Stimulated activated CD8-positive, alpha-beta memory T cell treated with anti-CD3 and anti-CD28 coated beads, Interleukin-7, amount 100 ng/mL, for 48 hours (primary cell): ENCODE measurements at regions not wholly inside any gene's neighbourhood (a gene's known extent, or its start where the extent isn't known, plus 50 kb on each side); places are given as distances from the start of the nearest gene placed in this dataset.

ENCODE experiments used
- DNase-seq, 2 donors: peaks; one replicate each; pipeline ENCODE4 v3.0.0-alpha.2; 2020; ENCODE audit warnings: low read depth in 1 of 2; ENCODE audit errors: extremely low read depth in 1 of 2

GRCh38 chr2:234438305-234438977, 58.4 kb downstream of the ARL4C start:
- DNase-seq, result no peak

DNA sequence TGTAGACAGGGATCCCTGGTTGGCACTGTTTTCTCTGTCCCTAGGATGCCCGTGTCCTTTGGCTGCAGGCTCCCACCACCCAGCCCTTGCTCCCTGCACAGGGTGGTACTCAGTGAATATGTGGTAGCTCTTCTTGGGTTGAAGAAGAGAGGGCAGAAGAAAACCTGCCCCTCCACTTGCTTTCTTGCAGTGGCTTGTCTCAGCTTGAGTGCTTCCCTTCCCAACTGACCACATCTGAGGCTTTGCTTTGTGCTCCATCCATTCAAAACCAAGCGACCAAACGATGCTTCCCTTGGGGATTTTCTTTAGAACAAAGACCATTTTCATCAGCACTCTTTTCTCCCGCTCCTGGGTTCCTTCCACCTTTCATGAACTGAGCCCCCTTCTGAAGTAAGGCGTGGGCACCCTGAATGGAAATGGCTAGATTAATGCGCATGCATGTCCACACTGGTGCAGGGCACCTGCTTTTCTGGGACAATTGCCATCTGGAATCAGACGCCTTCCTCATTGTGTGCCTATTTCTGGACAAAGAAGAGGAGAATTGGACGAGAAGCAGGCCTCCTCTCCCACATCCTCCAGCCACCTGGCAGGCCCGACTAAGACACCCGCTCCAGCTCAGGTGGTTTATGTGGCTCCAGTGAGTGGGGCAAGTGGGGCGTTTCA, 59.1 kb downstream of the ARL4C start:
- no peak for DNase-seq

- DNase-seq, result no peak
Measured at GRCh38 chr2:234436482-234436837, 60.4 kb downstream of the ARL4C start.

GRCh38 chr2:234435836-234436481, 60.9 kb downstream of the ARL4C start:
- DNase-seq, result no peak

DNA sequence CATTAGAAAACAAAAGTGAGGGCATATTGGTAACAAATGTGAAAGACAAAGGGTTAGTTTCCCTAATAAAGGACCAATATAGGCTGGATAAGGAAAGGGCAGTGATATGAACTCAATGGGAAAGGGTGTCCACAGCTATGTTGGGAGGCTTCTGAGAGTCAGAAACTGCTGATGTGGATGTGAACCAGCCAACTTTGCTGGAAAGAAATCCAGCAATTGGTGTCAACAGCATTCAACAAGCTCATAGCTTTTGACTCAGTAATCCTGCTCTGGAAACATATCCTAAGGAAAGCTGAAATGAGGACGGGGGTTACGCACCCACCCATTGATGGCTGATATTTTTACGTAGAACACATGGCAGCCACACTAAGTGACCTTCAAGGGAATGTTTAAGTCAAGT, 63.7 kb downstream of the ARL4C start:
- no peak for DNase-seq

- DNase-seq, result no peak
Measured at GRCh38 chr2:234430871-234431270, 66.0 kb downstream of the ARL4C start.

DNA sequence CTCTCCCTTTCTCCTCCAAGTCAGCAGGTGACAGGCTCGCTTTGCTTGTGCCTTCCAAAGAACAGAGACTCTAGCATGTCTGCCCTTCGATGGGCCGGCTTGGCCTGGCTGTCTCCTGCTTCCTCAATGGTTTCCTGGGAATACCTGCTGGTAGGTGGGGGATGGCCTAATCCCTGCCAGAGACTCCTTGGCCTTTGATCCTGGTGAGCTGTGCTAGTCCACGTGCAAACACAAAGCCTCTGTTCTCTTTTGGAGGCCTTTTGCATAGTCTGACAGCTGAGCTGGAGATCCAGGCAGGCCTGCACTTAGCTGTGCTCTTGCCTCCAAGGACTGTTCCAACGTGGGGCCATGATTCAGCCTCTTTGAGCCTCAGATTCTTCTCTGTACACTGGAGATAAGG, 67.6 kb downstream of the ARL4C start:
- no peak for DNase-seq

GRCh38 chr2:234427081-234428061, 69.5 kb downstream of the ARL4C start:
- DNase-seq, result no peak

- no peak for DNase-seq
Measured at GRCh38 chr2:234426616-234427015, 70.3 kb downstream of the ARL4C start.

- peak in 1 of 2 donors; percentile 25 for DNase-seq
Measured at GRCh38 chr2:234425639-234426603, 71.0 kb downstream of the ARL4C start.

- DNase-seq, result no peak
Measured at GRCh38 chr2:234423884-234424283, 73.0 kb downstream of the ARL4C start.

DNA sequence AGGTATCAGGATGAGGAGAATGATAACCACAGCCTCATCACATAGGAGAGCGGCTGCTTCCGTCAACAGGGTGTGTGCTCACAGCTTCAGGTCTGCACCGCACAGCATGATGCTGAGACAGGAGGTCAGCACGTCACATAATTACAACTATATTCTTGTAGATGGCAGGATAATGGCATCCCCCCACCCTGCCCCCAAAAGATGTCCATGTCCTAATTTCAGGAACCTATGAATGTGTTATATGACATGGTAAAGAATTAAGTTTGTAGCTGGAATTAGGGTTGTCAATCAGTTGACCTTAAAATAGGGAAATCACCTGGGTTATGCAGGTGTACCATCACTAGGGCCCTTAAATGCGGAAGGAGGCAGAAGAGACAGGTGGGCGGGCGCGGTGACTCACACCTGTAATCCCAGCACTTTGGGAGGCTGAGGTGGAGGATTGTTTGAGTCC, 73.9 kb downstream of the ARL4C start:
- peak in 1 of 2 donors; percentile 49 for DNase-seq

DNA sequence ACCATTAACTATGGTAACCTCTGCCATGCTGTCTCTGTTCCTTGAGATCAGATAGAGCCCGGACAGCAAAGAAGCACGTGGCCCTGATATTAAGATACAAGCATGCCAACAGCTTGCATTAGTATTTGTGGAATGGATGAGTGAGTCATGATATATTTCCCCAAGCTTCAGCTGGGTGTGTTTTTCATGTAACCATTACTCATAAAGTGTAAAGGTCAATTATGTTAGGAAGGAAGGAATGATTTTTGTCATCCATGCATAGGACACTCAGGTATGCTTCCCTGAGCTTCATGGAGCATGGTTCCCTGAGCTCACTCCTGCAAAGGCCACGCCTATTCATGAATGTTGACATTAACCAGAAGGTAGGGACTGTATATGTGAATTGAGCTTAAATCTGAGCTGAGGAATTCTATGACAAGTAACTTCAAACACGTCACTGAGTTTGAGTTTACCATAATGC, 74.6 kb downstream of the ARL4C start:
- DNase-seq, result no peak

- no peak for DNase-seq
Measured at GRCh38 chr2:234420408-234420807, 76.5 kb downstream of the ARL4C start.

DNA sequence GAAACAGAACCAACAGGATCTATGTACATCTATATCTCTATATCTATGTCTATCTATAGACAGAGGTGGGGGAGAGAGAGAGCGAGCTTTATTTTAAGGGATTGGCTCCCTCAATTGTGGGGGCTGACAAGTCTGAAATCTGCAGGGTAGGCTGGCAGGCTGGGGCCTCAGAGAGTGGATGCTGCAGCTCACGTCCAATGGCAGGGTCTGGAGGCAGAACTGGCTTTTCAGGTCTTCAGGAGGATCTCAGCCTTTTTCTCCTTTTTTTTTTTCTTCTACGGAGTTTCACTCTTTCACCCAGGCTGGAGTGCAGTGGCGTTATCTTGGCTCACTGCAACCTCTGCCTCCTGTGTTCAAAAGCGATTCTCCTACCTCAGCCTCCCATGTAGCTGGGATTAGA, 77.2 kb downstream of the ARL4C start:
- DNase-seq, result no peak

DNA sequence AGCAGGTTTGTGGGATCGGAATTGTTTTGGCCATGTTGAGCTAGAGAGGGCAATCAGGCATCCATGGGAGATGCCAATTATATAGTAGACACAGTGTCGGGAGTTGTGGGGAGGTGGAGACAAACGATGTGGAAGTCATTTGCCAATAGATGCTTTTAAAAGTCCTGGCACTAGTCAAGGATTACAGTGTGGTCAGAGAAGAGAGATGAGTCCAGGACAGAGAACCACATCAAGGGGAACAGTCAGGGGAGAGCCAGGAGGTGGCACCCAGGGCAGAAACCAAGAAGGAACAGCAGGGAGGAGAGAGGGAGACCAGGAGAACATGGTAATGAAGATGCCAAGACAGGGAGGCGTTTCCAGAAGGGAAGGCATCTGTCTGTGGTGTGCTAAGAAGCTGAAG, 81.2 kb downstream of the ARL4C start:
- DNase-seq, result no peak

DNA sequence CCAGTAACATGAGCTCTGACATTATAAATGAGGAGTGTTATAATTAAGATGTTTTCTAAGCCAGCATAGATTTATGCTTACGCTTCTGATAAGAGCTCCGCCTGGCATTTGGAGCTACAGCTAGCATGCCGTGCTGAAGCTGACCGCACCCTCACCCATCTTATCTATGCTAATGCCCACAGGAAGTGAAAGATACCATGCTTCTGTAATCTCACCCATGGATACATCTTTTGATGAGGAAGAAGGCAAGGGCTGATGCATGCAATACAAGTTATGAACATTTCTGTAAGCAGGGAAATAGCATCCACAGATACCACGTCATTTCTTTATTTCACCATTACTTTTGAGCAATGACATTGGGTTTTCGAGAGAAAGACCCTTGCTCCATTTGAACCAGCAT, 82.3 kb downstream of the ARL4C start:
- no peak for DNase-seq

DNA sequence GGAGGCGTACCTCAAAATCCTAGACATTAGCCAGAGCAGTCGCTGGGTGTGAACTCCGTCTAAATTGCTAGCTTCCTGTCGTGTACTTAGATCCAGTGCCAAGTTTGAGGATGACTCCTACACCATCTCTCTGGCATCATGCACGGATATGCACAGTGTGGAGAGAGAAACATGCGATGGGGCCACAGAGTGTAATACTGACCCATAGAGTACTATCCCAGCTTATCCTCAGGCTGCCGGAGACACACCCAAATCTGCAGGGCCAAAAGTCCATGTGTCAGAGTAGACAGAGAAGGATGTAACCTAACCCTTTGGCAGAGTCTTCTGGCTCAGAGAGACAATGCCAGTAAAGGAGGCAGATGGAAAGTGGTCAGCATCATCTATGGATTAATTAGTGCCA, 84.2 kb downstream of the ARL4C start:
- no peak for DNase-seq

DNA sequence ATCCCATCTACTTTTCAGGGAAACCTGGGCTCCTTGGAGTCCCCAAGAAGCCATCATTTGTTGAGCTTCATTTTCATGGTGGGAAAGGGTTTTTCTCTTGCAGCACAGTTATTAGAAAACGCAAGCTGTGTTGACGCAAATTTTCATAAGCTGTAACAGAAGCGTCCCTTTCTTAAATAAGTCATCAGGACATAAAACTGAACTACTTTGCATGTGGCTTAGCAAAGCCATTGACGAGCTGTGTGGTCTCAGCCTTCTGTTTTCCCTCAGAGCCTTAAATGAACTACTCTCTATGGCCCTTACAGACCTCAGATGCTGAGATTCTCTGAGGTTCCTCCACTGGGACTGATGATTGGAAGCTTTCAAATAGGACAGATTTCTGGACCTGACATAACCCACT, 85.1 kb downstream of the ARL4C start:
- DNase-seq, result no peak

GRCh38 chr2:234410526-234410925, 86.4 kb downstream of the ARL4C start:
- no peak for DNase-seq
